ENCODE measurements at regions not wholly inside any gene's neighbourhood (a gene's known extent, or its start where the extent isn't known, plus 50 kb on each side); places are given as distances from the start of the nearest gene placed in this dataset.
A peak's percentile ranks its signal among the peaks of the same experiment; 100 is the strongest.

DNA sequence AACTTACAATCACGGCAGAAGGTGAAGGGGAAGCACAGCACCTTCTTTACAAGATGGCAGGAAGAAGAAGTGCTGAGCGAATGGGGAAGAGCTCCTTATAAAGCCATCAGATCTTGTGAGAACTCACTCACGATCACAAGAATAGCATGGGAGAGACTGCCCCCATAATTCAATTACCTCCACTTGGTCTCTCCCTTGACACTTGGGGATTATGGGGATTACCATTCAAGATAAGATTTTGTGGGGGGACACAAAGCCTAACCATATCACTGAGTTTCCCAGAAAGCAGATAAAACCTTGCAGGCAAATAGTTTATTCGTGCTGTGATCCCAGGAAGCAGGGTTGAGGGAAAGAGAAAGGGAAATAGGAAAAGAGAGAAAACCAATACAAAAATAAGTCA is 69.0 kb upstream of the GYPA start:
- ATAC-seq (no peak), DNase-seq (no peak)
- H3K27ac ChIP-seq: no peak overlapping the region
- WGBS, 2 donors: 53 to 59% methylated on average over 4 of the region's 4 CpGs
- H3K4me3 ChIP-seq: no peak overlapping the region
- intact Hi-C loops (cut with DNase I): no loop called here
- H3K4me1 ChIP-seq: no peaks in the 10 kb centered on the region
- TF ChIP-seq, protein P1, sequence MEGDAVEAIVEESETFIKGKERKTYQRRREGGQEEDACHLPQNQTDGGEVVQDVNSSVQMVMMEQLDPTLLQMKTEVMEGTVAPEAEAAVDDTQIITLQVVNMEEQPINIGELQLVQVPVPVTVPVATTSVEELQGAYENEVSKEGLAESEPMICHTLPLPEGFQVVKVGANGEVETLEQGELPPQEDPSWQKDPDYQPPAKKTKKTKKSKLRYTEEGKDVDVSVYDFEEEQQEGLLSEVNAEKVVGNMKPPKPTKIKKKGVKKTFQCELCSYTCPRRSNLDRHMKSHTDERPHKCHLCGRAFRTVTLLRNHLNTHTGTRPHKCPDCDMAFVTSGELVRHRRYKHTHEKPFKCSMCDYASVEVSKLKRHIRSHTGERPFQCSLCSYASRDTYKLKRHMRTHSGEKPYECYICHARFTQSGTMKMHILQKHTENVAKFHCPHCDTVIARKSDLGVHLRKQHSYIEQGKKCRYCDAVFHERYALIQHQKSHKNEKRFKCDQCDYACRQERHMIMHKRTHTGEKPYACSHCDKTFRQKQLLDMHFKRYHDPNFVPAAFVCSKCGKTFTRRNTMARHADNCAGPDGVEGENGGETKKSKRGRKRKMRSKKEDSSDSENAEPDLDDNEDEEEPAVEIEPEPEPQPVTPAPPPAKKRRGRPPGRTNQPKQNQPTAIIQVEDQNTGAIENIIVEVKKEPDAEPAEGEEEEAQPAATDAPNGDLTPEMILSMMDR (IDR thresholded peaks at IDR 0.05): no peak
- H3K9me3 ChIP-seq: no peaks in the 10 kb centered on the region
- no peaks in the 10 kb centered on the region for H3K27me3 ChIP-seq
- no peaks in the 10 kb centered on the region for H3K36me3 ChIP-seq

- Histone ChIP-seq H3K27ac (no peak overlapping the region), H3K4me3 (no peak overlapping the region), H3K9me3 (no peaks in the 10 kb centered on the region), H3K27me3 (no peaks in the 10 kb centered on the region), H3K36me3 (no peaks in the 10 kb centered on the region), H3K4me1 (no peaks in the 10 kb centered on the region)
- TF ChIP-seq, protein P1 (IDR thresholded peaks at IDR 0.05): no peak
- no peak for ATAC-seq
- WGBS, 2 donors: 79 to 85% methylated on average over 4 of the region's 4 CpGs
- no peak for DNase-seq
- intact Hi-C loops (cut with DNase I): no loop called here
These were observed 72.9 kb upstream of the GYPA start for GRCh38 chr4:144213371-144213770.

GRCh38 chr4:144223149-144223548 is 82.6 kb upstream of the GYPA start:
- Histone ChIP-seq H3K9me3 (no peaks in the 10 kb centered on the region), H3K36me3 (no peaks in the 10 kb centered on the region), H3K27me3 (no peaks in the 10 kb centered on the region), H3K27ac (peak overlapping the region in 1 of 10 donors; percentile 13), H3K4me1 (no peaks in the 10 kb centered on the region), H3K4me3 (no peak overlapping the region)
- WGBS, 2 donors: 71 to 76% methylated on average over 1 of the region's 1 CpG
- DNase-seq: peak in 1 of 2 donors; percentile 45
- ATAC-seq: peak in 7 of 8 donors; percentile 85 to 93 (median 87)
- TF ChIP-seq, protein P1 (IDR thresholded peaks at IDR 0.05): no peak
- intact Hi-C loops (cut with DNase I): no loop called here

GRCh38 chr4:144223661-144224060 is 83.1 kb upstream of the GYPA start:
- ATAC-seq: peak in 3 of 8 donors; percentile 33 to 57 (median 34)
- DNase-seq: no peak
- H3K4me1 ChIP-seq: no peaks in the 10 kb centered on the region
- peak overlapping the region in 2 of 10 donors; percentile 13 to 26 for H3K27ac ChIP-seq
- no peaks in the 10 kb centered on the region for H3K27me3 ChIP-seq
- intact Hi-C loops (cut with DNase I): no loop called here
- TF ChIP-seq, protein P1 (IDR thresholded peaks at IDR 0.05): no peak
- no peaks in the 10 kb centered on the region for H3K36me3 ChIP-seq
- WGBS, 2 donors: 66 to 72% methylated on average over 2 of the region's 2 CpGs
- H3K9me3 ChIP-seq: no peaks in the 10 kb centered on the region
- H3K4me3 ChIP-seq: no peak overlapping the region
